Neural progenitor cell (in vitro differentiated cells): ENCODE measurements at regions not wholly inside any gene's neighbourhood (a gene's known extent, or its start where the extent isn't known, plus 50 kb on each side); places are given as distances from the start of the nearest gene placed in this dataset.

Source experiments
- CTCF ChIP-seq: fragments of 200-600 bp; sonication (generic); IDR thresholded peaks from 2 replicates; pipeline ENCODE4 v1.5.1; 2017; ENCODE audit warnings: antibody characterized with exemption, mild to moderate bottlenecking
- EZH2 ChIP-seq: fragments of 200-600 bp; sonication (generic); IDR thresholded peaks from 2 replicates; pipeline ENCODE4 v1.6.1; 2017; ENCODE audit warnings: antibody characterized with exemption, mild to moderate bottlenecking, moderate library complexity

- TF ChIP-seq EZH2 = no peak
- TF ChIP-seq CTCF = no peak
These were observed 223.2 kb downstream of the C16orf95 start for GRCh38 chr16:87093804-87094555.
